ENCODE measurements at regions not wholly inside any gene's neighbourhood (a gene's known extent, or its start where the extent isn't known, plus 50 kb on each side); places are given as distances from the start of the nearest gene placed in this dataset.

- H3K27ac ChIP-seq (ENCODE audit: low read length): no peak overlapping the region
- H3K9me3 ChIP-seq (ENCODE audit: low read length): no peaks in the 10 kb centered on the region
- no peaks in the 10 kb centered on the region for H3K36me3 ChIP-seq (ENCODE audit: low read depth, low read length)
- BruUV-seq (replicated peaks): no TSS peak
- DNase-seq (no peak), ATAC-seq (no peak)
- H4K20me1 ChIP-seq (ENCODE audit: low read length): no peaks in the 10 kb centered on the region
- ChIA-PET POLR2A (ENCODE audit: unreplicated experiment) (no interaction called here), CTCF (no interaction called here)
- no peaks in the 10 kb centered on the region for H3K9me2 ChIP-seq (replicated peaks; ENCODE audit: low read length)
- H3K9ac ChIP-seq (ENCODE audit: low read length): no peak overlapping the region
- H3K79me2 ChIP-seq (ENCODE audit: low read length): no peaks in the 10 kb centered on the region
- intact Hi-C loops (cut with micrococcal nuclease): no loop called here
- TF ChIP-seq EZH2 (IDR thresholded peaks at IDR 0.05; ENCODE audit: low read length, unreplicated experiment) (no peak), EZH2phosphoT487 (IDR thresholded peaks at IDR 0.05; ENCODE audit: borderline replicate concordance, low read length) (no peak)
- no peak overlapping the region for H3K4me3 ChIP-seq (ENCODE audit: low read length)
- no peak overlapping the region for H3K4me2 ChIP-seq (ENCODE audit: low read length)
- no peaks in the 10 kb centered on the region for H3K27me3 ChIP-seq (ENCODE audit: low read length)
- H2AFZ ChIP-seq (ENCODE audit: low read length): no peak overlapping the region
- no peaks in the 10 kb centered on the region for H3F3A ChIP-seq (ENCODE audit: low read length, unreplicated experiment)
- no peaks in the 10 kb centered on the region for H3K4me1 ChIP-seq (ENCODE audit: insufficient read depth, low read length)
These were observed 55.9 kb downstream of the PAGE2 start for GRCh38 chrX:55144697-55145096.

- CTCF ChIA-PET: no interaction called here
- Histone ChIP-seq H3K79me2 (ENCODE audit: low read length) (no peaks in the 10 kb centered on the region), H3K9me2 (replicated peaks; ENCODE audit: low read length) (no peaks in the 10 kb centered on the region), H4K20me1 (ENCODE audit: low read length) (no peaks in the 10 kb centered on the region), H3K27ac (ENCODE audit: low read length) (no peak overlapping the region), H3K4me2 (ENCODE audit: low read length) (no peak overlapping the region), H3K4me3 (ENCODE audit: low read length) (no peak overlapping the region), H3F3A (ENCODE audit: low read length, unreplicated experiment) (no peaks in the 10 kb centered on the region), H3K27me3 (ENCODE audit: low read length) (no peaks in the 10 kb centered on the region), H3K9me3 (ENCODE audit: low read length) (no peaks in the 10 kb centered on the region), H3K36me3 (ENCODE audit: low read depth, low read length) (no peaks in the 10 kb centered on the region), H2AFZ (ENCODE audit: low read length) (no peak overlapping the region), H3K4me1 (ENCODE audit: insufficient read depth, low read length) (no peaks in the 10 kb centered on the region), H3K9ac (ENCODE audit: low read length) (no peak overlapping the region)
- DNase-seq (no peak), ATAC-seq (no peak)
- BruUV-seq (replicated peaks): no TSS peak
- intact Hi-C loops (cut with micrococcal nuclease): no loop called here
- no peak for TF ChIP-seq EZH2 (IDR thresholded peaks at IDR 0.05; ENCODE audit: low read length, unreplicated experiment)
- no peak for TF ChIP-seq EZH2phosphoT487 (IDR thresholded peaks at IDR 0.05; ENCODE audit: borderline replicate concordance, low read length)
- no peak for TF ChIP-seq CTCF (conservative IDR thresholded peaks at IDR 0.05; ENCODE audit: low read depth, low read length)
- POLR2A ChIA-PET (ENCODE audit: unreplicated experiment): no interaction called here
These were observed 60.4 kb downstream of the PAGE2 start for GRCh38 chrX:55149242-55149641.

GRCh38 chrX:55151199-55151598 is 62.4 kb downstream of the PAGE2 start:
- H2AFZ ChIP-seq (ENCODE audit: low read length): no peak overlapping the region
- H3K9me3 ChIP-seq (ENCODE audit: low read length): no peaks in the 10 kb centered on the region
- H3K9ac ChIP-seq (ENCODE audit: low read length): no peak overlapping the region
- BruUV-seq (replicated peaks): no TSS peak
- no peak overlapping the region for H3K4me2 ChIP-seq (ENCODE audit: low read length)
- H3K4me3 ChIP-seq (ENCODE audit: low read length): no peak overlapping the region
- no peaks in the 10 kb centered on the region for H3K36me3 ChIP-seq (ENCODE audit: low read depth, low read length)
- H3K79me2 ChIP-seq (ENCODE audit: low read length): no peaks in the 10 kb centered on the region
- intact Hi-C loops (cut with micrococcal nuclease): no loop called here
- ATAC-seq: no peak
- H3K4me1 ChIP-seq (ENCODE audit: insufficient read depth, low read length): no peaks in the 10 kb centered on the region
- no peaks in the 10 kb centered on the region for H3K9me2 ChIP-seq (replicated peaks; ENCODE audit: low read length)
- no peak for TF ChIP-seq EZH2phosphoT487 (IDR thresholded peaks at IDR 0.05; ENCODE audit: borderline replicate concordance, low read length)
- no peak for TF ChIP-seq CTCF (conservative IDR thresholded peaks at IDR 0.05; ENCODE audit: low read depth, low read length)
- no peak for TF ChIP-seq EZH2 (IDR thresholded peaks at IDR 0.05; ENCODE audit: low read length, unreplicated experiment)
- H4K20me1 ChIP-seq (ENCODE audit: low read length): no peaks in the 10 kb centered on the region
- H3K27ac ChIP-seq (ENCODE audit: low read length): no peak overlapping the region
- ChIA-PET POLR2A (ENCODE audit: unreplicated experiment) (no interaction called here), CTCF (no interaction called here)
- H3K27me3 ChIP-seq (ENCODE audit: low read length): no peaks in the 10 kb centered on the region
- no peak for DNase-seq
- H3F3A ChIP-seq (ENCODE audit: low read length, unreplicated experiment): no peaks in the 10 kb centered on the region

Data from PC-3 (cell line).